ENCODE measurements at regions not wholly inside any gene's neighbourhood (a gene's known extent, or its start where the extent isn't known, plus 50 kb on each side); places are given as distances from the start of the nearest gene placed in this dataset.
"Not testable (repeated sequence)": the region's sequence is repeated elsewhere in the genome, so short reads cannot be mapped to it uniquely, and the experiment has no call there.

DNA sequence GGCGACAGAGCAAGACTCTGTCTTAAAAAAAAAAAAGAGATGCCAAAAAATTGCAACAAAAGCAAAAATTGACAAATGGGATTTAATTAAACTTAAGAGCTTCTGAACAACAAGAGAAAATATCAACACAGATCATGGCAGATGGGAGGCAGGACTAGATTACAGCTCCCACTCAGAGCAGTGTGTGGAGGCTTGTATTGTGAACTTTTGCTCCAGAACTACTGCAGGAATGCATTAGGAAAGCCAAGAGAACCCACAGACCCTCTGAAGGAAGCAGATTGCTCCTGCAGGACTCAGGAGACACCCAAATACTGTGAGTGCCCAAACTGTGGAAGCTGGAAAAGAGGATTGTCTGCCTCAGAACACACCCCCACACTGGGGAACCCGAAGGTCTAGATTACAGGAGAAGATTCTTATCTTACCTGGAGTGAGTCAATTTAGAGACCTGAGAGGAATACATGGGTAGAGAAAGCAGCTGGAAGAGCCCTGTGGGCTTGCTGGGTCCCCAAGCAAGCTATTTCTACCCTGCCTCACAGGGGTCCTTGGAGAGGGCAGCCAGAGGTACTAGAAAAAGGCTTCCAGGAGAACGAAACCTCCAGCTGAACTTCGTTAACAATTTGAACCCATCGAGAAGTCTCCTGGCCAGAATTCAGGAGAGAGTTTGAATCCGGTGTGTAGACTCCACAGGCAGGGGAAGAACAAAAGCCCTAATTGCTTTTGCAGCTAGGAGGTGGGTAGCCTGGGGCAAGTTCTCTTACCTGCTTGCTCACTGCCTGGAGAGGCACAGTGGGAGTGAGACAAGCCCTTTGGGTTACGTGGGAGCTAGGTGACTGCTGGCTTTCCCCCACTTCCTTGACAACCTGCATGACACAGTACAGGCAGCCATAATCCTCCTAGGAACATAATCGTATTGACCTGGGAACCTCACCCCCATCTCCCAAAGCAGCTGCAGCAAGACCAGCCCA is 593.4 kb upstream of the RGMB start:
- Histone ChIP-seq H3K9me3 (ENCODE audit: severe bottlenecking) (peaks cover 5% of the 10 kb centered on the region), H3K27me3 (ENCODE audit: insufficient read depth, low read depth, severe bottlenecking) (no peaks in the 10 kb centered on the region), H3K36me3 (no peaks in the 10 kb centered on the region), H3K27ac (no peak overlapping the region), H3K4me3 (ENCODE audit: low read depth, low read length) (no peak overlapping the region)
- TF ChIP-seq, protein P1, sequence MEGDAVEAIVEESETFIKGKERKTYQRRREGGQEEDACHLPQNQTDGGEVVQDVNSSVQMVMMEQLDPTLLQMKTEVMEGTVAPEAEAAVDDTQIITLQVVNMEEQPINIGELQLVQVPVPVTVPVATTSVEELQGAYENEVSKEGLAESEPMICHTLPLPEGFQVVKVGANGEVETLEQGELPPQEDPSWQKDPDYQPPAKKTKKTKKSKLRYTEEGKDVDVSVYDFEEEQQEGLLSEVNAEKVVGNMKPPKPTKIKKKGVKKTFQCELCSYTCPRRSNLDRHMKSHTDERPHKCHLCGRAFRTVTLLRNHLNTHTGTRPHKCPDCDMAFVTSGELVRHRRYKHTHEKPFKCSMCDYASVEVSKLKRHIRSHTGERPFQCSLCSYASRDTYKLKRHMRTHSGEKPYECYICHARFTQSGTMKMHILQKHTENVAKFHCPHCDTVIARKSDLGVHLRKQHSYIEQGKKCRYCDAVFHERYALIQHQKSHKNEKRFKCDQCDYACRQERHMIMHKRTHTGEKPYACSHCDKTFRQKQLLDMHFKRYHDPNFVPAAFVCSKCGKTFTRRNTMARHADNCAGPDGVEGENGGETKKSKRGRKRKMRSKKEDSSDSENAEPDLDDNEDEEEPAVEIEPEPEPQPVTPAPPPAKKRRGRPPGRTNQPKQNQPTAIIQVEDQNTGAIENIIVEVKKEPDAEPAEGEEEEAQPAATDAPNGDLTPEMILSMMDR (IDR thresholded peaks at IDR 0.05; ENCODE audit: low read depth, low read length) = no peak
- no peak for DNase-seq

DNA sequence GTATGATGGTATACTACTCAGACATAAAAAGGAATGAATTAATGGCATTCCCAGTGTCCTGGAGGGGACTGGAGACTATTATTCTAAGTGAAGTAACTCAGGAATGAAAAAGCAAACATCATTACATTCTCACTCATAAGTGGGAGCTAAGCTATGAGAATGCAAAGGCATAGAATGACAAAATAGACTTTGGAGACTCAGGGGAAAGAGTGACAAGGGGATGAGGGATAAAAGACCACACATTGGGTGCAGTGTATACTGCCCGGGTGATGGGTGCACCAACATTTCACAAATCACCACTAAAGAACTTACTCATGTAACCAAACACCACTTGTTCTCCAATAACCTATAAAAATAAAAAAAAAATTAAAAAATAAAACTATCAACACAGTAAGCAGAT is 587.3 kb upstream of the RGMB start:
- Histone ChIP-seq H3K27me3 (ENCODE audit: insufficient read depth, low read depth, severe bottlenecking) (no peaks in the 10 kb centered on the region), H3K4me3 (ENCODE audit: low read depth, low read length) (no peak overlapping the region), H3K9me3 (ENCODE audit: severe bottlenecking) (peaks cover 5% of the 10 kb centered on the region), H3K36me3 (no peaks in the 10 kb centered on the region), H3K27ac (no peak overlapping the region)
- no peak for DNase-seq
- TF ChIP-seq, protein P1 (IDR thresholded peaks at IDR 0.05; ENCODE audit: low read depth, low read length) = no peak

DNA sequence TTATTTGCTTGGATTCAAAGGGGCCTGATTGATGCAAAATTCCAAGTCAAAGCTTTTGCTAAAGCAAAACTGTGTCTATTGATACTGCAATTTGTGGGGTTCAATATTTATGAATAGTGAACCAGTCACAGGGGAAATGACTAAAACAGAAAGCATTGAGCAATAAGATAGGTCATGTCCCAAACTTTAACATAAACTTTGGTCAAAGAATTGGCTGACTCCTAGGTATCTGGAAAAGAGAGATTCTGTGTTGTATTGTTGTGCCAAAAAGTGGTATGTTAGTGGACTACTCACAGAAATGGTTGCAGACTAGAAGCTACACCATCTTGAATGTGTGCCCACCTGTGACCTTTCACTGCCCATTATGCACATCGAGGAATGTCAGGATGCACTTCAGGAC is 585.5 kb upstream of the RGMB start:
- H3K36me3 ChIP-seq = no peaks in the 10 kb centered on the region
- TF ChIP-seq, protein P1 (IDR thresholded peaks at IDR 0.05; ENCODE audit: low read depth, low read length) = no peak
- no peak for DNase-seq

DNA sequence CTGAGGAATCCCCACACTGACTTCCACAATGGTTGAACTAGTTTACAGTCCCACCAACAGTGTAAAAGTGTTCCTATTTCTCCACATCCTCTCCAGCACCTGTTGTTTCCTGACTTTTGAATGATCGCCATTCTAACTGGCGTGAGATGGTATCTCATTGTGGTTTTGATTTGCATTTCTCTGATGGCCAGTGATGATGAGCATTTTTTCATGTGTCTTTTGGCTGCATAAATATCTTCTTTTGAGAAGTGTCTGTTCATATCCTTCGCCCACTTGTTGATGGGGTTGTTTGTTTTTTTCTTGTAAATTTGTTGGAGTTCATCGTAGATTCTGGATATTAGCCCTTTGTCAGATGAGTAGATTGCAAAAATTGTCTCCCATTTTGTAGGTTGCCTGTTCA is 583.1 kb upstream of the RGMB start:
- not testable (repeated sequence) for H3K9me3 ChIP-seq (ENCODE audit: severe bottlenecking); H3K27me3 ChIP-seq (ENCODE audit: insufficient read depth, low read depth, severe bottlenecking)

More for the DNA sequence above, 585.5 kb upstream of the RGMB start:
- H3K27me3 ChIP-seq (ENCODE audit: insufficient read depth, low read depth, severe bottlenecking) = no peaks in the 10 kb centered on the region
- H3K4me3 ChIP-seq (ENCODE audit: low read depth, low read length) = no peak overlapping the region
- H3K27ac ChIP-seq = no peak overlapping the region
- H3K9me3 ChIP-seq (ENCODE audit: severe bottlenecking) = peaks cover 5% of the 10 kb centered on the region

DNA sequence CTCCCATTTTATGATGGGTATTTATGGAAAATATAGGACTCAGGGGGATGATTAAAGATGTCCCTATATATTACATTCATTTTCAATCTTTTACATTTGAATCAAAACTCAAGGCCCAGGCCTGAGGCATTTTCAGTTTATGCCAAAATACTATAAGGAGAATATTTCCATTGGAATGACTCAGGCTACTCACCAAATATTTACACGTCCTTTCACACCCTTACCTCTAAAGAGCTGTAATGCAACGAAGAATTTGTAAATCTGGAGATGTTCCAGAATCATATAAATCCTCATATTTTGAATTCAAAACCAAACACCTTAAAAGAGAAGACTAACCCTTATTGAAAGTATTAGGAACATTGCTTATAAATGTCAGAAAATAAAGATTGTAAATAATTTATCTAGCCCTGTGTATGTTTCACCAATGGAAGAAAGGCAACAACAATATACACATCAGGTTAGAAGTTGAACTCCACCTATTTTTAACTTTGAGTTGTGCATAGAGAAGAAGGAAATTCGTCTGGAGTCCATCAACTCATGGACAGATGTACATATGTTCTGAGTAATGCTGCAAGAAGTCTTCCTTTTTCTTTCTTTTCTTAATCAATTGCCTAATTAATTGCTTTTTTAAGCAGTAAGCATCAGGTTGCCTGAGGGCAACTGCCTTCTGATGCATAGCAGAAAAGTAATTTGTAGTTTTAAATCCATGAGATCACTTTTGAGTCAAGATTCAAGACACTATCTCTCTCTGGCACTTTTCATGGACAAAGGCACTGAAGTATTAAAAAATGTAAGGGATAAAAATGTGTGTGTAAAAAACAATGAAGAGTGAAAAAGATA is 579.3 kb upstream of the RGMB start:
- Histone ChIP-seq H3K4me3 (ENCODE audit: low read depth, low read length) (no peak overlapping the region), H3K27ac (no peak overlapping the region), H3K9me3 (ENCODE audit: severe bottlenecking) (no peaks in the 10 kb centered on the region), H3K36me3 (no peaks in the 10 kb centered on the region), H3K27me3 (ENCODE audit: insufficient read depth, low read depth, severe bottlenecking) (no peaks in the 10 kb centered on the region)
- TF ChIP-seq, protein P1 (IDR thresholded peaks at IDR 0.05; ENCODE audit: low read depth, low read length) = no peak
- no peak for DNase-seq

More for the DNA sequence above, 583.1 kb upstream of the RGMB start:
- H3K27ac ChIP-seq; DNase-seq; H3K4me3 ChIP-seq (ENCODE audit: low read depth, low read length); H3K36me3 ChIP-seq: not testable (repeated sequence)
